IPS DF 19.7 (cell line): ENCODE measurements at regions not wholly inside any gene's neighbourhood (a gene's known extent, or its start where the extent isn't known, plus 50 kb on each side); places are given as distances from the start of the nearest gene placed in this dataset.

Experiments
- DNase-seq: peaks from one replicate; pipeline ENCODE4 v3.0.0-alpha.2; 2013; ENCODE audit warnings: low read depth, low spot score

DNA sequence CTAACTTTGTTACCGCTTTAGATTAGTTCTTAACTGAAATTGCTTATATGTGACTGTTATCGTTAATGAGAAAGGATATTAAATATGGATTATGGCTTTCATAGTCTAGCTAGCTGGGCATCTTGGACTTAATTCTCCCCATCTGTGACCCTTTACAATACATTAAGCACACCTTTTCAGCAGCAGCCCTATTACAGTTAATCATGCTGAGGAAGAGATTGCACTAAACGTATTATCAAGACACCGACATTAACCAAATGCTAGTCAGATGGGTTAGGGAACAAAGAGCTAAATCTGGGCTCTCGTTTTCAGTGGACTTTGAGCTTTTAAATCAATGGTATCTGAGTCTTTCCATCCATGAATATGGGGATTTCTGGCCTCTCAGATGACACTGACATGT, 447.5 kb upstream of the DCN start:
- no peak for DNase-seq

DNA sequence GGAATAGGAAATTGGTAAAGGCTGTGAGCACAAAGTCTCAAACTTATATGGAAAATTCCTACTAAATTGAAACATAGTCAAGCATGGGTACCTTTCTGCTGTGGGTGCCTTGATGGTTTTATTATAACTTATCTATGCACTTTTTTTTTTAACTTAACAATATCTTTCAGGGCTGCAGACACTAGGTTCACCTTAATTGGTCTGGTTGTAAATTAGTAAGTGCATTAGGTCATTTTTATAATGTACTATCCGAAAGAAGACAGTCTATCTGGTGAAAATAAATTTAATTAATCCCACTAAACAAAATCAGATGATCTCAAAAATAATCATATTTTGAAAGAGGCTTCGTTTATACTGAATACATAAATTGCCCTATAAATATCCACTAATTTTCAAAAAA, 446.8 kb upstream of the DCN start:
- DNase-seq: no peak

DNA sequence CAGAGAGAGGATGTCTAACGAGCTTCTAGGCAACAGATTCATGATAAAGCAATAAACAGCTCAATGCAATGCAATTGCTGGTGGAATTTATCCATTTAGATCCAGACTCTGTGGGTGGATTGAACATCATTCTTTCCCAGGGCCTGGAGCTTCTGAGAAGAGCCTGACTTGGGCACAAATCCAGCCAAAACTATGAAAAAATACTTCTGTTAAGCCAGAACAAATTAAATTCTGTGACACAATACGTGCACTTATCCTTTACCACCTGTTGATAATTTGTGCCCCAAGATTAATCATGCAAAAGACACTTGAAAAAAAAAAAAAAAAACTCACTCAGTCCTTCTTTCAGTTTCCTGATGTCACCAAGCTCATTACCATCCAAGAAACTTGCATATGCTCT, 446.0 kb upstream of the DCN start:
- no peak for DNase-seq

DNA sequence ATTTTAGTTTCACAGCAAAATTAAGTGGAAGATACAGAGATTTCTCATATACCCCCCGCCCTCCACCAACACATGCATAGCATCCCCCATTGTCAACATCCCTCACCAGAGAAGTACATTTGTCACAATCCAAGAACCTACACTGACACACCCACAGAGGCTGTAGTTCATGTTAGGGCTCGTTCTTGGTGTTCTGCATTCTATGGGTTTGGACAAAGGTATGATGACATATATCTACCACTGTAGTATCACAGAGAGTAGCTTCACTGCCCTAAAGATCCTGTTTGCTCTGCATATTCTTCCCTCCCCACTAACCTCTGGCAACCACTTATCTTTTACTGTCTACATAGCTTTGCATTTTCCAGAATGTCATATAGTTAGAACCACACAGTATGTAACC, 444.6 kb upstream of the DCN start:
- DNase-seq: no peak

DNA sequence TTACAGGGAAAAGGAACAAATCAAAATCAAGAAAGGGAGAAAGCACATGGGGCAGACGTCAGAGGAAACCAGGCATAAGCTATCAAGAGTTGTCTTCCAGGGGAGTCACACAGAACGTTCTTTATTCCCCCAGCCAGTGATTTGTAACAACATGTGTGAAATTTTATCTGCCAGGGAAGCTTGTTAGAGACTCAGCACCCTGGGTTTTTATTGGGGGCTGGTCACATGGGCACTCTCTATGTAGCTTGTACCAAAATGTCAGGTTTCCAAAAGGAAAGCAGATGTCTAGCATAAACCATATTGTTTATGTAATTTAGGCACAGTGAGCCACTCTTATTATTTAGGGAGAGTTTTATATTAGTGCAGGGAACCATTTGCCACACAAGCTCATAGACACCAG, 440.4 kb upstream of the DCN start:
- no peak for DNase-seq

DNA sequence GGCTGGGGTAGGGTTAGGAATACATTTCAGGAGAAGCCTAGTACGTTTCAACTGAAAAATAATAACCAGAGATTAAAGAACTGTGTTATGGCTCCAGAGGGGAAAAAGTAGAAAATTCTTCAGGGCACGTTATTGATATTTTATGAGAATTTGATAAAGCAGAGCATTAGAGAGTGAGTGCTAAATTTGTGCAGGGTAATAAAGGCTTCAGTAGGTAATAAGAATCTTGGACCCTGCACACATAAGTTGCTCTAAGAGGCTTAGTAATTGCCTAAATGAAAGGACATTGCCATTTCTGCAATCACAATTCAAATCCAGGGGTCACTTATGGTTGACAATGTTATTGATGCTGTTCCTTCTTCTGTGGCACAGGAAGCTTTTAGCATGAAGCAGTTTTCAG, 439.4 kb upstream of the DCN start:
- DNase-seq: no peak

DNA sequence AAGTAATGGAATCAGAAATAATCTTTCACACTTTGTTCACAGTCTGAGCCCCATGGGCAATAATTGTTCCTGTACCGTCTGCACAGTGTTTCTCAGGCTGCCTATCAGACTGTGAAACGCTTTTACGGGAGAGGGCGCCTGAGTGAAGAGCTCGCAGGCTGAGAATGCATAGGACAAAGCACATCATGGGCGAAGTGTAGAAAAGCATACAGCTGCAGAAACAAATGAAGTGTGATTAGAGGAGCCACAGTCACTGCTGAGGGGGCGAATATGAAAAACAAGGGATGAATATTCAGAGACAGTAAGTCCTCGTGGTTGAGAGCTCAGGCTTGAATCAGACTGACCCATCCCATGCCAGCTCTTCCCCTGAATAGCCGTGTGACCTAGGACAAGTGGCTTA, 438.4 kb upstream of the DCN start:
- DNase-seq: no peak

DNA sequence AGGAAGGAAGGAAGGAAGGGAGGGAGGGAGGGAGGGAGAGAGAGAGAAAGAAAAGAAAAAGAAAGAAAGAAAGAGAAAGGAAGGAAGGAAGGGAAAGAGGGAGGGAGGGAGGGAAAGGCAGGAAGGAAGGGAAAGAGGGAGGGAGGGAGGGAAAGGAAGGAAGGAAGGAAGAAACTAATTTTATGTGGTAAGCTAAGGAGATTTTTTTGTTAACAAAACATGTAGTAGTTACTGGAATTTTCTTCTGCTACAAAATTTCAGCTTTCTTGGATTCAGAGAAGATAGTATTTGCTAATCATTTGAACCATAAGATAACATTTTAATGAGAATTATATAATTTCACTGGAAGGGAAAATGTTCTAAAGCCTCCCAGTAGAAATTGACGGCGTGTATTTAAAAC, 437.8 kb upstream of the DCN start:
- DNase-seq: no peak

DNA sequence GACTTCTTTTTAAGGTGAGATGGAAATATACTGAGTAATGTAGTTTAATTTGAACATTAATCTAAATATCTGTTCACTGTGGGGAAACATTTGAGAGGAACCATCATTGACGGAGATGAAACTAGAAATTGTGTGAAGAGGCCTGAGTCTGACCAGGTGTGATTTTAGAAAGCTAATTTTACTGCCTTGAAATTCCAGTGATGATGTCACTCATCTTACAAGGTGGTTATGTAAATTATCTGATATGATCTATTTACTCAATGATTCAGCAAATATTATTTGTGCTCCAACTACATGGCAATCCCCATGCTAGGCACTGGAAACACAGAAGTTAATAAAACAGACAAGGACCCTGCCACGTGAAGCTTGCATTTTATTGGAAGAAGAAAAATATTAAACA, 435.7 kb upstream of the DCN start:
- DNase-seq: no peak

DNA sequence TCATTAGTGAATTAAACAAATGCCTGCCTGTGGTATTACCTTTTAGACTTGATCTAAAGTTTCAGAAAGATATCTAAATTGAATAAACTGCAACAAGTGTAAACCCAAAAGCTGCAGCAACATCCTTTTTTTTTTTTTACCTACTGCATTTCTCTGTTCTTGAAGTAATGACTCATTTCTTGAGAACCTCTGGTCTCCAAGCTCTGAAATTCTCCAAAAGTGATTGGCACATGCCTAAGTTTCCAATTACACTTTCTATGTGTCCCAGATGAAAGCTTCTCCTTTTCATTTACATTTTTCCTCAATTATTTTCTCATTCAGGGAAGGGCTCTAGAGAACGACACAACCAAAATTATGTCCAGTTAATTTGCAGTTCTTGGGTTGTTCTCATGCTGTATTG, 435.2 kb upstream of the DCN start:
- no peak for DNase-seq

DNA sequence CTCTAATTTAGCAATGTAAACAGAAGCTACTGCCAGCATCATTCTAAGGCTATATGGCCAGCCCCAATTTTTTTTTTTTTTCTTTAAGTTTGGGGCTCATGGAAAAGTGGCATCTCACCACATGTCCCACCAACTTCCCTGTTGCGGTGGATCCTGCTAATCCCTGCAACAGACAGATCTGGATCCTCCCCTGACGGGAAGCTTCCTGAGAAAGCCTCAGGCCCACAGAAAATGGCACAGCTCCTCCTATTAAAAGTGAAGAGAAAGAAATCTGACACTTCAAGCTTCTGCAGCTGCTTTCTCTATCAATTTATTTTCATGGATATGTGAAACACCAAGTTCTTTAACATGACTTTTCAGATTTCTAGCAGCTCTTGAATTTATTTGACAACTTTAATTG, 433.8 kb upstream of the DCN start:
- no peak for DNase-seq

DNA sequence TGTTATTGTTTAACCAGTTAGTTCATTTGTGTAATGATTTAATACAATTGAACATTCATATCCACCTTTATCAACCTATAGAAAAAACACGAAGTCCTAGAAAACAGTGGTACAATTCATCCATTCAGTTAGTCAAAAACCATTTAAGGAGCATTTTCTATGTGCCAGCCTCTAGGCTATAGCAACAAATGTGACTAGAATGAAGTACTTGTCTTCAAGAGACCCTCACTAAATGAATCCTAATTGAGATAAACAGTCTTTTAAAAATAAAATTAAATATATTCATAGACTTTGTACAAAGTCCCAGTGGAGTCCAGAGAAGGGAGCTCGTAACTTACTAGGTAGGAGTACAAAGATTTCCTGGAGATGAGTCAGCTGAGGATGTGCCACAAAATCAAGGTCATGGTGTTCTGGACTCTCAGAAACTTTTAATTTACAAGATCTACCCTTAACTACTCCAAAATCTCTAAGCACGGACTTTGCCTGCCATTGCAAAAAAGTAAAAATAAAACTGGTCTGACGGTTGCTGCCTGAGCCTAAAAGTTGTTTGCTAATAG, 430.7 kb upstream of the DCN start:
- no peak for DNase-seq

DNA sequence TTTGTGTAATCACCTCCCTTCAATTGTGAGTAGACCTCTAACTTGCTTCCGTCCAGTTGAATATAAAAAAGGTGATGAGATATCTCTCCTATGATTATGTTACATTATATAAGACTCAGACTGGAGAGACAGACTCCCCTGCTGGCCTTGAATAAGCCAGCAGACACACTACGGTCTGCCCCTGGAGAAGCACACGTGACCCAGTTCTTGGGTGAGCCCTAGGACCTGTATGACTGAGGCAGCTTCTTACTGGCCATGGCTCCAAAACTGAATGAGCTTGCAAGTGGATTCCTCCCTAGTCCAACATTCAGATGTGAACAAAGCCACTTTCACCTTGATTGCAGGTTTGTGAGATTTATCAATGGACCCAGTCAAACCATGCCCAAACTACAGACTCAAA, 427.9 kb upstream of the DCN start:
- no peak for DNase-seq

DNA sequence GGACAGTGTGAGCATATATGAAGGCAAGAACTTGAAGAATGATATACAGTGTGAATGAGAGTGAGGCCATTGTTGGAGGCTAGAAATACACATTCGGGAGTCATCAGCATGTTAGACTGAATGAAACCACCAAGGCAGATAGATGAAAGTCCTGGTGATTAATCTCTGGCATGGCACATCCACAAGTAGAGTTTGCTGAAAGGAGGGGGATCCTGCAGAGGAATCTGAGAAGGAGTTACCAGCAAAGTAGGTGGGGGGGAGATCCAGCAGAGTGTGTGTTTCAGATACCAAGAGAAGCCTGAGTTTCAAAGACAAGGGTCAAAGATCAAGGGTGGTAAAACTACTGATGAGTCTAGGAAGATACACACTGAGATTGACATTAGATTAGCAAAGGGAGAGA, 426.7 kb upstream of the DCN start:
- DNase-seq: no peak

DNA sequence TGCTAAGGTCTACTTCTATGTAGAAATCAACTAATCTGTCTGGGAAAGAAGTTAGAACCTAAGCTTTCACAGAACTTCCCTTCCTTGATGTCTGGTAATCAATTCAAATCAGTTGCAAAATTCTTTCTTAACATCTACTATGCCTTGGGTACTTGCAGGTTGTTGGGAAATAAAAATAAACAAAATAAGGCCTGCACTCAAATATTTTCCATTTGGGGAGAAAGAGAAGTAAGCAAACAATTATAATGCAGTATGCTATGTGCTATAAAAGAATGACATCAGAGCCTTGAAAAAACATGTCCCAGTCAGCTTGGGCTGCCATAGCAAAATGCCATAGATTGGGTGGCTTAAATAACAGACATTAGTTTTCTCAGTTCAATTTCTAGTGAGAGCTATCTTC, 425.9 kb upstream of the DCN start:
- no peak for DNase-seq

DNA sequence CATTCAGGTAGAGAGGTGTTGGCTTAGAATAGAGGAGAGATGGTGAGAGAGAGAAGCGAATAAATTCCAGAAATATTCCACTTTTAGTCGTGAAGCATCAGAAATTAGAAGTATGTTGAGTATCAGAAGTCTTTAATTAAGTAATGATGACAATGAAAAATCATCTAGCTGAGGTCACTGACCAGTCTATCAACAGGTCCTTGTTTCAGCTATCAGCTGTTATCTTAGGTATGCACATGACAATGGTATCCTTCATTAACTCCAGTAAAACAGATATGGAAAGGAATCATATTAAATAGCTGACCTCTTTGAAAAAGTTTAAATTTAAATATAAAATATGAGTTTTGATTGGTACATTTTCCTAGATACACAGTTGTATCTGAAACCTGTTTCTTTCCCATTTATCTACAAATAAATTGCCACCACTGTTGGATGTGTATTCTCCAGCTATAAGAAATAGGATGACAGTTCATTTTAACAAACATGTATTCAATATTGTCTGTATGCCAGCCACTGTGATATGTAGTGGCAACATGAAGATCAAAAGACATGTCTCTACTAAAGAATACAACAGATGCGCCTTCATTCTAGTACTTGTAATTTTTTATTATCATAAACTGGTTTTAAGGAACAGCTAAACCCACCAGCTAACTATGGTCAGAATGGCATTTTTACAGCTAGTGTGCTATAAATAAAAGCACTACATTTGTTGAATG, 424.2 kb upstream of the DCN start:
- DNase-seq: no peak

DNA sequence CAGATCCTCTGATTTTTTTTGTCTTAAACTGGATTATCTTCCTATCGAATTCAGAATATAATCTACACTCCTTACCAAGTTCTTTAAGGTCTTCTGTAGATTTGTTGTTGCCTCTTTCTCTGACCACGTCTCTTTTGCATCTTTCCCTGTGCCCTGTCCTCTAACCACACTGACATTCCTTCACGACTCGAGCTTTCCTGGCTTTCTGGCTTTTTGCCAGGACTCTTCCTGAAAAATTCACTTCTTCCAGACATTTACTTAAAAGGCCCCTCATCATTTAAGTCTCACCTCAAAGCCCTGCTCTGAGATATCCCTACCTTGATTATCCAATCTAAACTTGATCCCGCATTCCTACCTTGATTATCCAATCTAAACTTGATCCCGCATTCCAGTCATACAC, 422.3 kb upstream of the DCN start:
- DNase-seq: no peak

DNA sequence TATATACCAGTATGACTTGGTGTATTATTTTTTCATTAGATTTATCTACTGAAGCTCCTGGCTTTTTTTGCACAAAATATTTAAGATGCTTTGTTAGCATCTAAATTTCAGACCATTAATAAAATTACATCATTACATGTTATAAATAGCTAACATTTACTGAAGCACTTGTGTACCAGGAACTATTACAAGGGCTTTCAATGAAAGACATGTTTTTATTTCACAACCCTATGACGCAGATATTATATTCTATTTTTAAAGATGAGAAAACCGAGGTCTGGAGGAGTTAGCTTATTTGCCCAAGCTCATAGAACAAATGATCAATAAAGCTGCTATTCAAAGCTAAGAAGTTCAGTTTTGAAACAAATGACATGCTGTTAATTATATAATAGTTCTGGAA, 420.4 kb upstream of the DCN start:
- DNase-seq: no peak

DNA sequence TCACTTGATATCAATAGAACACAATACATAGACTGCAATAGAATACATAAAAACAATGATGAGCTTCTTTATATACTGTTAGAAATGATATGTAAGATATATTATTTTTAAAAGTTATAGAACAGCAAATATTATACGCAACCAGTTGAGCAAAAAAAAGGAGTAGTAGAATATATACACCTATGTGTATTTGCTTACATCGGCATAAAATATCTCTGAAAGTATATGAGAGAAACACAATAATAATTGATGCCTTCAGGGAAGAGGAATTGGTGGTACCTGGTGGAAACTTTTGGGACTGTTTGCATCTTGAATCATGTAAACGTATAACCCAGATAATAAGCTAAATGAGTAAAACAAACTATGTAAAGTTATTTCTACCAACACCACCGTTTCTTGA, 418.4 kb upstream of the DCN start:
- DNase-seq: no peak

DNA sequence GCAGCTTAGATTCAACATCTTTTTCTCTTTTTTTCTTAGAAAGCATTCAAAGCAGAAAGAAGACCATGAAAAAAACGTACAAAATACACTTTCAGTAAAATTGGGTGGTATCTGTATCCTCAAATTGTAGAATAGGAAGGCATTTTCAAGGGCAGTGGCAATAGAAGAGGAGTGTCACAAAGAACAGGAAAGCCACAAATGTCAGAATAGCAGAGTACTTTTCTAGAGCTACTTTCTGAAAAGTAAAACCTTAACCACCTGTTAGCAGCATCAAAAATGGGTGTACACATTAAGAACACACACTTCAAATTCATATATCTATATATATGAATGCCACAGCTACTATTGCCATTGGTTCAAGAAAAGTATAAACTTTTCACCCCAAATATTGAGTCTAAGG, 412.1 kb upstream of the DCN start:
- DNase-seq: no peak

DNA sequence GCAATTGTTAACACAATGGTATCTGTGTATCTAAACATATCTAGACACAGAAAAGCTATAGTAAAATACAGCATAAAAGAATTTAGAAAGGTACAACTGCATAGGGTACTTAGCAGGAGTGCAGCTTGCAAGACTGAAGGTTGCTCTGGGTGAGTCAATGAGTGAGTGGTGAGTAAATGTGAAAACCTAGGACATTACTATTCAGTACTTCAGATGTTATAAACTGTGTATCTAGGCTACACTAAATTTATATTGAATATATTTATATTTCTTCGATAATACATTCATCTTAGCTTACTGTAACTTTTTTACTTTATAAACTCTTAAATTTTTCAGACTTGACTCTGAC, 409.0 kb upstream of the DCN start:
- no peak for DNase-seq

DNA sequence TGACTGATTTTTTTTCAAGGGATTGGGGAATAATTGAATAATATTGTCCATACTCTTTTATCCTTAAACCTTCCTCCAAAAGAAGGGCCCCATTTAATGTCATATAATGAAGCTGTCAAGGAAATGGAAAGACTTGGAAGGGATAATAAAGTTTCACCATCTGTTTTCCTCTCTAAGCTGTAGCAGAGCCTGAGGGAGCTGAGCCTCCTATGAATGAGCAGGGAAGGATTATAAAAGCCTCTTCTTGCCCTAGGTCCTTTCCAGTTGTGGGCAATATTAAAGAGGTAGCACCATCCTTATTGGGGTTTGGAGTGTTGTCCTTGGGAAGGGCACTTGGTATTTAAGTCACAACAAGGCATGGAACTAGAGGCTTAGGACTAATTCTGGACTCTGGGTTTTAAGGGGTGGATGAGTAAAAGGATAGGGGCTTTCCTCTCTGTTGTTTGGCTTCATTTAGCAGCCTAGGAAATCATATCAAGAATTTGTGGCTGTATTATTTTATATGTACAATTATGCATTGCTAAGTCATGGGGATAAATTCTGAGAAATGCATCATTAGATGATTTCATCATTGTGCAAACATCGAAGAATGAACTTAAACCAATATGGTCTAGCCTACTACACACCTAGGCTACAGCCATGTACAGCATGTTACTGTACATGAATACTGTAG, 408.5 kb upstream of the DCN start:
- DNase-seq: no peak

DNA sequence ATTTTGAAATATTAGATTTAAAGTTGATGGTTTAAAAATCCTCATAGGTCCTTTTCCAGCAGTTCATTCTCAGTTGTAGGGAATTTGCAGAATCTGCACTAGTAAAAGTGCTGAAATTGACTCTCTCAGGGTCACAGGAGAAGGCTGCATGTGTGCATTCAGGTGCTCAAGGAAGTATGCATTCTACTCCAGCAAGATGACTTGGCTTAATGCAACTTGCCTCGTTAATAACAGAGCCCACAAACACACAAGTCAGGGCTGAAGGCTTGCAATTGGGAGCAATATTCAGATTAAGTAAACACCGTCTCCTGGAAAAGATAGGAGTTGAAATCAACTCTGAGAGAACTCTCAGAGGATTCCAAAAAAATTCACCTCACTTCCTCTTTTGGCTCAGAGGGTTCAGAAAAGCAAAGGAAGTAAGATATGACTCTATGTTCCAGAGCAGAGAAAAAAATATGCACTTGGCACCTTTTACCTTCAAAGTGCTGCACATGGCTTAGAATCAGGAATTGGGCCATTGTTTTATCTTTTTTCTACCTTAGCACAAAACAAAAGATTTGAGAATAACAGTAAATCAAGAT, 406.3 kb upstream of the DCN start:
- no peak for DNase-seq
